ENCODE measurements at regions not wholly inside any gene's neighbourhood (a gene's known extent, or its start where the extent isn't known, plus 50 kb on each side); places are given as distances from the start of the nearest gene placed in this dataset.

DNA sequence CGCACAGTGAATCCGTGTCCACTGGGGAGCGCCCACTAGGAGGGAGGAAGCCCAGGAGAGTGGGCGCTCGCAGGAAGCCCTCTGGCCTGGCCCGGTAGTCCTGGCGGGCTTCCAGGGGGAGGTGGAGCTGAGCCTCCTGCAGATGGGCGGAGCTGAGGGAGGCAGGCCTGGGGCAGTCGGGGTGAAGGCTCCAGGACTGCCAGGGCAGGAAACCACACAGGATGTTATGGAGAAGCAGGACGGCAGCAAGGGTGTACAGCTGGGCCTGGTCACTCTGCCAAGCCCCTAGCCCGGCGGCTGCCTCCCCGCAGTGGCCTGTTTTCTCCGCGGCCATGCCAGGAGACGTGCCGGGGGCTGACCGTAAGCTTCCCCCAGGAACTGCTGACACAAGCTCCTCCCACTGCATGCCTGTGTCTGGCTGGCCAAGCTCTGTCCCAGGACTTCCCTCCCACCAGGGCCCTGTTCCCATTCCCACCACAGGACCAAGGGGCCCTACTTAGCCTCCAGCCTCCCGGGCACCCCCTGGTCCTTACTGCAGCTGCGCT, 143.4 kb upstream of the C14orf180 start:
- no peak for DNase-seq (ENCODE audit: low read depth in 1 of 2, low spot score in 1 of 2)

DNA sequence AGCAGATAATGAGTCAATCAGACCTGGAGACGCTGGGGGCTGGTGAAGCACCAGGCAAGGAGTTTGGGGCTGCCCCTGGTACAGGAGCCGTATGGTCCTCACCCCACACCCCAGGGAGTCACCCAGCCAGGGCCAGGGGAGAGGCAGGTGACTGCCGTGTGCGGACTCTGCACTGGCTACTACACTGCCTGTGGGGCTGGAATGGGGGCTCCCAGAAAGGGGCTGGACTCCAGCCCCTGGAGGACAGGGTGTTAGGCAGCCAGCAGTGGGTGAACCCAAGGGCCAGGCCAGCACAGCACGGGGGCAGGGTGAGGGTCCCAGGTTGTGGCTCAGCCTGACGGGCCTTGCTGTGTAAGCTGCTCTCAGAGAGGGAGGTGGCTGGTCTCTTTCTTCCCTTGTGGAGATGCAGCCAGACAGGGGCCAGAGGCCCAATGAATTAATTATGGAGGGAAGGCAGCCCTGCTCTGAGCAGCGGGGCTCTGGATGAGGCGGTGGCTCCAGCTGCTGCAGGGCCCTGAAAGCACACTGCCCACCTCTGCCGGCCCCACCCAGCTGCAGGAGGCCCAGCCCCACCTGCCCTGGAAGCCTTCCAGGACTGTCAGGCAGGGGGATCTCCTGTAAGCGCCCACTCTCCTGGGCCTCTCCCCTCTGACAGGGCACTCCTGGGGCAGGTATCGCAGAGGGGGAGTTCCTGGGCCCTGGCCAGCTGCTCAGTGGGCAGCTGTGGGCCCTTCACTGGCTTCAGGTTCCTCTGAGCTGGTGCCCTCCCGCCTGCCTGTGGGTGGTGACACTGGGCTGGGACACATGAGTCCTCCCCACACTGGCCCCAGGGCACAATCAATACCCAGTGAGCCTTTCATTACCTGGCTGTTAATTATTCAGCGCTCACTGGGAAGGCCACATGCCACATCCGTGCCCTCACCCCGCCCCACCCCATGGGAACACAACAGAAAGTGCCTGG, 142.5 kb upstream of the C14orf180 start:
- no peak for DNase-seq (ENCODE audit: low read depth in 1 of 2, low spot score in 1 of 2)

DNA sequence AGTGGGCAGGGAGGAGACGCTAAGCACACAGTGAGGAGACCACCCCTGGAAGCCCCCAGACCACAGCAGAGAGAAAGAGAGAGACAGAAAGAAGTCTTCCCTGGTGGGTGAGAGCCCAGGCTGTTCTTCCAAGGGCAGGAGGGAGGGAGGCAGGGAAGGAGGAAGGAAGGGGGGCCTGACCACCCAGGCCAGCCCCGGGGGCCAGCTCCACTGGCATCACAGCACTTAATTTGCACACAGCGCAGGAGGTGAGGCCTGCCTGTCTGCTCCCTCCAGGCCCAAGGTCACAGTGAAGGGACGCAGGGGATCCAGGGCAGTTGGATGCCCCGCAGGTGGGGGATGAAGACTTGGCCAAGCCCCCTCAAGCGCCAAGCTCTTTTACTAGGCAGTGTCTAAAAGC, 141.9 kb upstream of the C14orf180 start:
- no peak for DNase-seq (ENCODE audit: low read depth in 1 of 2, low spot score in 1 of 2)

GRCh38 chr14:104438166-104438887, 141.2 kb upstream of the C14orf180 start:
- no peak for DNase-seq (ENCODE audit: low read depth in 1 of 2, low spot score in 1 of 2)

DNA sequence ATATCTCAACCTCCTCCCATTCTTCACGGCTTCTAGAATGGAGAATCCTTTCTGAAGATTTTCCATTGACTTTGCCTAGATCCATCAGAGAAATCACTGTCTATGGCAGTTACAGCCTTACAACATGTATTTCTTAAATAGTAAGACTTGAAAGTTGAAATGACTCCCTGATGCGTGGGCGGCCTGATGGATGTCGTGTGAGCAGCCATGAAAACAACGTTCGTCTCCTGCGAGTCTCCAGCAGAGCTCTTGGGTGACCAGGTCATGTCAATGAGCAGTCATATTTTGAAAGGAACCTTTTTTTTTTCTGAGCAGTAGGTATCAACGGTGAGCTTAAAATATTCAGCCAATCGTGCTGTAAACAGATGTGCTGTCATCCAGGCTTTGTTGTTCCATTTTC, 139.9 kb upstream of the C14orf180 start:
- no peak for DNase-seq (ENCODE audit: low read depth in 1 of 2, low spot score in 1 of 2)

DNA sequence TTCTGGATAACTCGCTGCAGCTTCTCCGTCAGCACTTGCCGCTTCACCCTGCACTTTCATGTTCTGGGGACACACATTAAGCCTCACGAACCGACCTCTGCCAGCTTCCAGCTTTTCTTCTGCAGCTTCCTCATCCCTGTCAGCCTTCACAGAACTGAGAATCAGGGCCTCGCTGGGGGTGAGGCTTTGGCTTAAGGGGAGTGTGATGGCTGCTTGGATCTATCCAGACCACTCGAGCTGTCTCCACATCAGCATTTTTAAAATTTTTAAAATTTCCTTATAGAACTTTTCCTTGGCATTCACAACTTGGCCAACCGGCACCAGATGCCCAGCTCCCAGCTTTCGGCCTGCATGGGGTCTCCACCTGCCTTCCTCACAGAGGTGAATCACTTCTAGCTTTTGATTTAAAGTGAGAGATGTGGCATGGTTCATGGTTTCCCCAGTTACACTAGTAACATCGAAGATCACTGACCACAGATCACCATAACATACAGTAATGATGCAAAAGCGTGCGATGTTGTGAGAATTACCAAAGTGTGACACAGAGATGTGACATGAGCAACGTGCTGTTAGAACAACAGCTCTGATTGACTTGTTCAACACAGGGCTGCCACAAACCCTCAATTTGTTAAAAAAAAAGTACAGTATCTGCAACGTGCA, 139.1 kb upstream of the C14orf180 start:
- no peak for DNase-seq (ENCODE audit: low read depth in 1 of 2, low spot score in 1 of 2)

DNA sequence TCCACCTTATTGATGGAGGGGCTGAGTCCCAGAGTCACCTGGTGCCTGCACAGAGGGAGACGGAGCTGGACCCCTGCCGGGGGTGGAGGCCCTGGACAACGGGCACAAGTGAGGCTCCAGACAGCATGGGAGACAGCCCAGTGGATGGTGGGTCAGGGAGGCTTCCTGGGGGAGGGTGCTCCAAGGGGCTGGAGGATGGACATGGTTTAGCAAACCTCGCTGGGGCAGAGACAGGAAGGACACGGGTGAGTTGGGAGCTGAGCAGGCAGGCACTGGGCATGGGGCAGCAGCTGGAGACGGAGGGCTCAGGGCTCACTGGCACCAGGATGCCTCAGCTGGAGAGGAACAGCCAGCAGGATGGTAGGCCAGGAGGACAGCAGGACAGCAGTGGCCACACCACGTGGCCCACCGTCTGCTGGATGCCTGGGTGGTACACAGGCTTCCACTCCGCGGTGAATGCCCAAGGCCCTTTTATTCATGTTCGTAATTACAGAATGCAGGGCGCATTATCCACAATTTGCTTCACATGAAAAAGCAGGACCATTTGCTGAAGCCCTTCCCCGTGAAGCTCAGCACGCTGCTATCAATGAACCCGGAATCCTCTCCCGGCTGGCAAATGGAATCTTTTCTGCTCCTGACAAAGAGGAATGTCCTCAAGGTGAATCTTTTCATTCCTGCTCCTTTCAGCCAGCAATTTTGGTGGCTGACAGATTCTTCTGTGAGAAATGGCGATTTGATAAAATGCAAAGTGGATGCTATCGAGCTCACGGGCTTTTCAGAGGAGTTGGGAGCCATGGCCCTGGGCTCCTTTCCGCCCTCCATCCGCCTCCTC, 138.1 kb upstream of the C14orf180 start:
- DNase-seq (ENCODE audit: low read depth in 1 of 2, low spot score in 1 of 2) = no peak

DNA sequence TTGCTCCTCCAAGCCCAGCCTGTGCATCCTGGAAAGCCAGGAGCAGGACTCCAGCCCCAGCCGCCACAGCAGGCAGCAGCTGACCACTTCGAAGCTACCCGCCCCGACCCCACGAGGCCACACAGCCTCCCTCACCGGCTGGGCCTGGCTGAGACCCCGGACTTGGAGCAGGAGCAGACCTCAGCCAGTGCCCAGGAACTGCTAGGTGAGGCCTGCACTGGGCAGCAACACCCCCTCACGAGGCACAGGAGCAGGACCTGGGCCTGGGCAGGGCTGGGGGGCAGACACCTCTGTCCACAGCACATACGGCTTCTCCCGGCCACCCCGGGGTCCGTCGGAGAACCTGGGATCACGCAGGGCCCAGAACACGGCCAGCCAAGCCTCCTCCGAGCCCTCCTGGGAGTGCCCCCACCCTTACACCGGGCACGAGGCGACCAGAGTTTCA, 137.4 kb upstream of the C14orf180 start:
- no peak for DNase-seq (ENCODE audit: low read depth in 1 of 2, low spot score in 1 of 2)

GRCh38 chr14:104442631-104443390, 136.8 kb upstream of the C14orf180 start:
- DNase-seq (ENCODE audit: low read depth in 1 of 2, low spot score in 1 of 2) = no peak

DNA sequence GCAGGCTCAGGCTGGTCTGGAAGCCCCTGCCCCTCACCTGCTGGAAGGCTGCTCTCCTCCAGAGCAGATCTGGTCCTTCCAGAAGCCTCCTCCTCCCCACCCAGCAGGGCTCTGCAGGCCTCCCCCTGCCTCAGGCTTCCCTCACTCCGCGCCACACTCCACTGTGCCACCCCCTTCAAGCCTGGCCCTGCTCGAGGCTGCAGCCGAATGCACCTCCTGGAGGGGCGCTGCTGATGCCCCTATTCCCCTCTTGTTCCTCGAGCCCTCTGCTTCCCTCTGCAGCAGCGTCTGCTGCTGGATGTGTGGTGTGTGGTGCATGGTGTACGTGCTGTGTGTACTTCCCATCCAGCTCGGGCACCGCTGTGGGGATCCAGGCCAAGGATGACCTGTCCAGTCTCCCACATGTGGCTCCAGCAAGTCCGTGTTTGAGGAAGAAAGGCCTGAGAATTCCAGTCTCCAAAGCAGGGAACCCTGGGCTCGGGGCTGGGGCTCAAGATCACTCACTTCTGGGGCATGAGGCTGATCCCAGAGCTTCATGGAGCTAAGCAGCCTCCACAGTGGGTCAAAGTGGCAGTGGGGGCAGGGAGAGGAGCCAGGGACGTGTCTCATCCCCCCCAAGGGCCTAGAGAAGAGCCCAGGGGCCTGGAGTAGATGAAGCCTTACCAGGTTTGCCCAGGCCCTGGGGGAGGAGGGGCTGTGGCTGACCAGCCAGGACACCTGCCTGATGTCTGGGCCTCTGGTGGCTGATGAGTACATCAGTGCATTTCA, 136.0 kb upstream of the C14orf180 start:
- DNase-seq (ENCODE audit: low read depth in 1 of 2, low spot score in 1 of 2) = no peak

- DNase-seq (ENCODE audit: low read depth in 1 of 2, low spot score in 1 of 2) = no peak
These were observed 135.2 kb upstream of the C14orf180 start for GRCh38 chr14:104444159-104445030.

DNA sequence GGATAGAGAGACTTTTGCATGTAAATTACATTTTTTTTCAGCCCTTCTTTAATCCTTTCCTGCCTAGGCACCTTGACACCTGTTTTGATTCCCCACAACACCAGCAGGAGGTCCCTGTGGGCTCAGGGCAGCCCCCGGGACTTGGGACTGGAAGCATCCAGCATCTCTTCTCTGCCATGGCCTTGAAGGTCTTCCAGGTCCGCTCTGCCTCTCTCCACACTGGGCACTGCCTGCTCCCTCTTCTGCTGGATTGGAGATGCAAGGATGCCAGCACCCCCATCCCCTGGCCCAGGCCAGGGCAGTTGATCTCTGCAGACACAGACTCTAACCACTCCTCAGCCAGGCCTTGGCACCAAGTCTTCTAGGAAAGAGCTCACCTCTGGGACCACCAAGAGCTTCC, 134.5 kb upstream of the C14orf180 start:
- no peak for DNase-seq (ENCODE audit: low read depth in 1 of 2, low spot score in 1 of 2)

GRCh38 chr14:104445832-104446381, 133.7 kb upstream of the C14orf180 start:
- DNase-seq (ENCODE audit: low read depth in 1 of 2, low spot score in 1 of 2) = no peak

- no peak for DNase-seq (ENCODE audit: low read depth in 1 of 2, low spot score in 1 of 2)
These were observed 133.0 kb upstream of the C14orf180 start for GRCh38 chr14:104446611-104447010.

DNA sequence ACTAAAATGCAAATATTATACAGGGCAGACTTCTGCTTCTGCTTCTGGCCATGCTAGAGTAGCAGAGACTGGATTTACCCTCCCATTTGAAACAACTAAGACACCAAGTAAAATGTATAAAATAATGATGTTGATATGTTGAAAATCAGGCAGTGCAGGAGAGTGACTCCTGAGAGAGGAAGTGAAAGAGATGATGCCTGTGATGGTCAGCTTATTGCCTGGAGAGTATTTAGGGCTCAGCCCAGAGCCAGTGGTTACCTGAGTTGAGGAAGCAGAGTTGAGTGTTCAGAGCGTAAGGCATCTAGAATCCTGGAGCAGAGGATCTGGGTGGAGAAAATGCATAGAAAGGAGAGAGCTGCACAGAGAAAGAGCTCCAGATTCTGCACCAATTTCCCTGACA, 131.8 kb upstream of the C14orf180 start:
- no peak for DNase-seq (ENCODE audit: low read depth in 1 of 2, low spot score in 1 of 2)

DNA sequence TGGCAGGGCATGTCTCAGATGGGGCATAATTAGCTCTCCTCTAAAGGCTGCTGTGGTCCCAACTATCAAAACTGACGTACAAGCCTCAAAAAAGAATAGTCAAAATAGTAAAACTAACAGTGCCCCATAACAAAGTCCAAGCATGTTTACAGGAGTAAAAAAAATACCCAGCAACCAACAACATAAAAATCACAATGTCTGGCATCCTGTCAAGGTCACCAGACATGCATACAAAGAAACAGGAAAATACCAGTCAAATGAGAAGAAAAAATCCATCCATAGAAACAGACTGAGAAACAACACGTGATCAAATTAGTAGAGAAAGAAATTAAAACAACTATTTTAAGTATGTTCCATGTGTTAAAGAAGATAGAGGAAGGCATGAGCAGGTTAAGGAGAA, 131.2 kb upstream of the C14orf180 start:
- DNase-seq (ENCODE audit: low read depth in 1 of 2, low spot score in 1 of 2) = no peak

GRCh38 chr14:104448721-104449120, 130.8 kb upstream of the C14orf180 start:
- DNase-seq (ENCODE audit: low read depth in 1 of 2, low spot score in 1 of 2) = no peak
